Smooth muscle cell (in vitro differentiated cells): ENCODE measurements at regions not wholly inside any gene's neighbourhood (a gene's known extent, or its start where the extent isn't known, plus 50 kb on each side); places are given as distances from the start of the nearest gene placed in this dataset.

ENCODE experiments used
- DNase-seq: peaks from one replicate; lab custom pipeline; 2025; ENCODE audit not compliant: unreplicated experiment; lab: John Stamatoyannopoulos, UW
- H2AFZ ChIP-seq: fragments of 200-600 bp; sonication (generic); 2 replicates; pipeline ENCODE4 v1.6.0; 2016; ENCODE audit warnings: antibody characterized with exemption, low read depth, mild to moderate bottlenecking
- H3F3A ChIP-seq: fragments of 200-600 bp; sonication (generic); 2 replicates; pipeline ENCODE4 v1.6.0; 2017; ENCODE audit warnings: antibody characterized with exemption, low read depth
- H3K27ac ChIP-seq: fragments of 200-600 bp; sonication (generic); 2 replicates; pipeline ENCODE4 v1.5.1; 2016; ENCODE audit warnings: low read depth, mild to moderate bottlenecking
- H3K27me3 ChIP-seq: fragments of 200-600 bp; sonication (generic); 2 replicates; pipeline ENCODE4 v1.6.1; 2016; ENCODE audit warnings: low read depth, mild to moderate bottlenecking
- H3K36me3 ChIP-seq: fragments of 200-600 bp; sonication (generic); 2 replicates; pipeline ENCODE4 v1.5.1; 2016; ENCODE audit warnings: low read depth
- H3K4me1 ChIP-seq: fragments of 200-600 bp; sonication (generic); 2 replicates; pipeline ENCODE4 v1.5.1; 2016; ENCODE audit warnings: low read depth
- H3K4me2 ChIP-seq: fragments of 200-600 bp; sonication (generic); 2 replicates; pipeline ENCODE4 v1.6.0; 2016; ENCODE audit warnings: mild to moderate bottlenecking
- H3K4me3 ChIP-seq: fragments of 200-600 bp; sonication (generic); 2 replicates; pipeline ENCODE4 v1.5.1; 2016; ENCODE audit warnings: mild to moderate bottlenecking
- H3K79me2 ChIP-seq: fragments of 200-600 bp; sonication (generic); 2 replicates; pipeline ENCODE4 v1.6.0; 2016; ENCODE audit warnings: low read depth, mild to moderate bottlenecking
- H3K9ac ChIP-seq: fragments of 200-600 bp; sonication (generic); 2 replicates; pipeline ENCODE4 v1.6.0; 2016; ENCODE audit warnings: low read depth
- H3K9me3 ChIP-seq: fragments of 200-600 bp; sonication (generic); replicated peaks from 2 replicates; pipeline ENCODE4 v1.5.1; 2016; ENCODE audit warnings: low read depth
- H4K20me1 ChIP-seq: fragments of 200-600 bp; sonication (generic); 2 replicates; pipeline ENCODE4 v1.6.0; 2016; ENCODE audit warnings: low read depth
- CTCF ChIP-seq: fragments of 200-600 bp; sonication (generic); IDR thresholded peaks from 2 replicates; pipeline ENCODE4 v1.5.1; 2017; ENCODE audit warnings: borderline replicate concordance, mild to moderate bottlenecking, antibody characterized with exemption; ENCODE audit not compliant: insufficient read depth, poor library complexity, severe bottlenecking
- WGBS: methylation state at CpG from one replicate; pipeline ENCODE4 v1.1.7; 2016; ENCODE audit warnings: low lambda C conversion rate; 5-methylcytosine and 5-hydroxymethylcytosine counted together

DNA sequence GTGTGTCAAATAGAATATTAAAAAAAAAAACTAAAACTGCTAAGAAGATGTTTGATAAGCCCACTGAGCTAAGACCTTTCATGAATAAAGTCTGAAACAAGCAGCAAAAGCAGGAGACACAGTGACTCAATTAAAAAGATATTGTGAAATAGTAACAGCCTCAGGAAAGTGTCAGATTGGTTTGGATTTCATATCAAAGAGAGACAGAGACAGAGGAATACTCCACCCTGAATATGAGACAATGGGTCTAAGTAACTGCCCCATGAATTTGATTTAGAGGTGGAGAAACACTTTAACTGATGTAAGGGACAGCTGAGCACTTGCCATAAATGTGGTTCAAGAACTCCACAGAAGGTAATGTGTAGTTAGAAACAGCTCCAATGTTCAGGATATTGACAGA, 277.9 kb upstream of the FOXG1 start:
- Histone ChIP-seq H3K9me3 (no peaks in the 10 kb centered on the region), H3K27ac (no peak overlapping the region), H3F3A (no peaks in the 10 kb centered on the region), H3K4me3 (no peak overlapping the region), H4K20me1 (no peaks in the 10 kb centered on the region), H3K79me2 (no peaks in the 10 kb centered on the region), H2AFZ (no peak overlapping the region), H3K36me3 (no peaks in the 10 kb centered on the region), H3K4me2 (no peak overlapping the region), H3K4me1 (no peaks in the 10 kb centered on the region), H3K9ac (no peak overlapping the region), H3K27me3 (no peaks in the 10 kb centered on the region)
- no peak for DNase-seq
- no peak for TF ChIP-seq CTCF

DNA sequence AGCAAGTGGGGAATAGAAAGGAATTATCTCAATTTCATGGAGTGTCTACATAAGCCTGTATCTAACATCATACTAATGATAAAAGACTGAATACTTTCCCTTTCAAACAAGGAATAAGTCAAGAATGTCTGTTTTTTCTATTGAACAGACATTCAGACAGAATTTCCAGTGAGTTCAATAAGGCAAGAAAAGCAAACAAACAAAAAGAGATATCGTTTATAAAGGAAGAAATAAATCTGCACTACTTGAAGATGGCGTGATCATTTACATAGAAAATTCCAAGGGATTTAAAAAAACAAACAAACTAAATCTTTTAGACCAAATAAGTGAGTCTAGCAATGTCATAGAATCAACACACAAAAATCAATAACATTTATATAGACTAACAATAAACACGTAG, 273.1 kb upstream of the FOXG1 start:
- no peak overlapping the region for H3K27ac ChIP-seq
- H3K4me3 ChIP-seq = no peak overlapping the region
- no peak overlapping the region for H3K9ac ChIP-seq
- no peaks in the 10 kb centered on the region for H3K27me3 ChIP-seq
- TF ChIP-seq CTCF = no peak
- H3K4me2 ChIP-seq = no peak overlapping the region
- H3K4me1 ChIP-seq = no peaks in the 10 kb centered on the region
- WGBS = 90% methylated on average over 3 of the region's 3 CpGs
- no peaks in the 10 kb centered on the region for H3K79me2 ChIP-seq
- DNase-seq = no peak
- H3K36me3 ChIP-seq = no peaks in the 10 kb centered on the region
- no peaks in the 10 kb centered on the region for H4K20me1 ChIP-seq
- no peaks in the 10 kb centered on the region for H3F3A ChIP-seq
- no peak overlapping the region for H2AFZ ChIP-seq
- H3K9me3 ChIP-seq = no peaks in the 10 kb centered on the region

DNA sequence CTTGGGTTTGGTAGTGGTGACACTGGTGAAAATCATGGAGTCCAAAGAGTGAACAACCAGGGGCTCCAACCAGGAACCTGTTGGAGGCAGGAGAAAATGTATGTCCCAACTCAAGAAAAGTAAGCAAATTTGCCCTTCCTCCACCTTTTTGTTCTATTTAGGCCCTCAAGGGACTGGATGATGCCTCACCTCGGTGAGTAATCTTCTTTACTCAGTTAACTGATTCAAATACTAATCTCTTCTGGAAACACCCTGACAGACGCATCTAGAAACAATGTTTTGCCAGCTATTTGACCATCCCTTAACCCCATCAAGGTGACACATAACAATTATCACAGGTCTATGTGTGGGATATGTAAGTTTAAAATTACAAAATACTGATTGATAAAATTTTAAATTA, 272.4 kb upstream of the FOXG1 start:
- no peak for TF ChIP-seq CTCF
- H3K4me2 ChIP-seq = no peak overlapping the region
- no peak for DNase-seq

DNA sequence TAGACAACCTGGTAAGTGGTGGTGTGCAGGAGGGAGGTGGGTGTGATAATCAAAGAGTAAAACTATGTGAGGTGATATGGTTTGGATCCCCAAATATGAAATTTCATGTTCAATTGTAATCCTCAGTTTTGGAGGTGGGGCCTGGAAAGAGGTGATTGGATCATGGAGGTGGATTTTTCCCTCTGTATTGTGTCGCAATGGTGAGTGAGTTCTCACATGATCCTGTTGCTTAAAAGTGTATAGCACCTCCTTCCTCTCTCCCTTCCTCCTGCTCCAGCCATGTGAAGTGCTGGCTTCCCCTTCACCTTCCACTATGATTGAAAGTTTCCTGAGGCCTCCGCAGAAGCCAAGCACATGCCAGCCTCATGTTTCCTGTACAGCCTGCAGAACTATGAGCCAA, 270.2 kb upstream of the FOXG1 start:
- Histone ChIP-seq H3K4me3 (no peak overlapping the region), H4K20me1 (no peaks in the 10 kb centered on the region), H3K4me1 (no peaks in the 10 kb centered on the region), H2AFZ (no peak overlapping the region), H3K9me3 (no peaks in the 10 kb centered on the region), H3K27me3 (no peaks in the 10 kb centered on the region), H3K4me2 (no peak overlapping the region), H3K36me3 (no peaks in the 10 kb centered on the region), H3K79me2 (no peaks in the 10 kb centered on the region), H3K9ac (no peak overlapping the region), H3K27ac (no peak overlapping the region), H3F3A (no peaks in the 10 kb centered on the region)
- no peak for TF ChIP-seq CTCF
- 97% methylated on average over 2 of the region's 2 CpGs for WGBS
- DNase-seq = no peak

More for the DNA sequence above, 272.4 kb upstream of the FOXG1 start:
- H3K4me1 ChIP-seq = no peaks in the 10 kb centered on the region
- no peaks in the 10 kb centered on the region for H3K79me2 ChIP-seq
- no peak overlapping the region for H2AFZ ChIP-seq
- WGBS = 73% methylated on average over 2 of the region's 2 CpGs
- no peak overlapping the region for H3K9ac ChIP-seq
- H3K27ac ChIP-seq = no peak overlapping the region
- no peaks in the 10 kb centered on the region for H4K20me1 ChIP-seq
- H3K27me3 ChIP-seq = no peaks in the 10 kb centered on the region
- H3K4me3 ChIP-seq = no peak overlapping the region
- H3K36me3 ChIP-seq = no peaks in the 10 kb centered on the region
- no peaks in the 10 kb centered on the region for H3K9me3 ChIP-seq
- no peaks in the 10 kb centered on the region for H3F3A ChIP-seq
